GM13976 (cell line): ENCODE measurements at regions not wholly inside any gene's neighbourhood (a gene's known extent, or its start where the extent isn't known, plus 50 kb on each side); places are given as distances from the start of the nearest gene placed in this dataset.

ENCODE experiments used
- DNase-seq: peaks from one replicate; pipeline ENCODE4 v3.0.0; 2012; ENCODE audit warnings: low spot score
- in situ Hi-C: fragments of 300-500 bp; cut with MboI; formaldehyde crosslinking; loops from one replicate; pipeline ENCODE4 v1.12.0; 2022; ENCODE audit warnings: low sequenced_read_pairs, mixed read lengths, inconsistent platforms; ENCODE audit not compliant: unreplicated experiment
- TF ChIP-seq, protein P1 (sequence below): IDR thresholded peaks from 2 replicates; pipeline ENCODE4 v1.5.1; 2012; ENCODE audit warnings: borderline replicate concordance, mild to moderate bottlenecking; ENCODE audit not compliant: insufficient read depth; ENCODE audit errors: extremely low read depth, missing control alignments, control extremely low read depth

DNA sequence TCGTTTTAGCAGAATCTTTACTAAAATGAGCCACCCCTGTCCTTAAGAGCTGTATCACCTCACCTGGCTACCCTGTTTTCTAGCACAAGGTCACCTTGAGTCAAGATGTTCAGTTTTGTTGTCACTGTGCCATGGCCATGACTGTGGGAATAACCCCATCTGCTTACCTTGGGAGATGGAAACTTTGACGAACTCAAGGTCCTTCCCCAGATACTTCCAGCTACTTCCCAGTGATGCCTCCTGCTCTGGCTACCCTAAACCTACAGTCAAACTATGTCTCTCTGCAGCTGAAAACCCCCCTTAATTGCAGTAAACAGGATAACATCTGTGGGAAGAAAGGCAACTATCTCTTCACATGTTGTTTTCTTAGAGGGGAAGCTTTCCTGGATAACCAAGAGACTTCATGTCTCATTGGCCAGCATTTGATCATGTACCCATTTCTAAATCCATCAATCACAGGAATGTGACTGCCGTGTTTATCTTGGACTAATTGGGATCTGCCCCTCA lies 89.5 kb upstream of the C1orf21 start:
- in situ Hi-C loops: no loop called here
- DNase-seq: no peak
- TF ChIP-seq, protein P1, sequence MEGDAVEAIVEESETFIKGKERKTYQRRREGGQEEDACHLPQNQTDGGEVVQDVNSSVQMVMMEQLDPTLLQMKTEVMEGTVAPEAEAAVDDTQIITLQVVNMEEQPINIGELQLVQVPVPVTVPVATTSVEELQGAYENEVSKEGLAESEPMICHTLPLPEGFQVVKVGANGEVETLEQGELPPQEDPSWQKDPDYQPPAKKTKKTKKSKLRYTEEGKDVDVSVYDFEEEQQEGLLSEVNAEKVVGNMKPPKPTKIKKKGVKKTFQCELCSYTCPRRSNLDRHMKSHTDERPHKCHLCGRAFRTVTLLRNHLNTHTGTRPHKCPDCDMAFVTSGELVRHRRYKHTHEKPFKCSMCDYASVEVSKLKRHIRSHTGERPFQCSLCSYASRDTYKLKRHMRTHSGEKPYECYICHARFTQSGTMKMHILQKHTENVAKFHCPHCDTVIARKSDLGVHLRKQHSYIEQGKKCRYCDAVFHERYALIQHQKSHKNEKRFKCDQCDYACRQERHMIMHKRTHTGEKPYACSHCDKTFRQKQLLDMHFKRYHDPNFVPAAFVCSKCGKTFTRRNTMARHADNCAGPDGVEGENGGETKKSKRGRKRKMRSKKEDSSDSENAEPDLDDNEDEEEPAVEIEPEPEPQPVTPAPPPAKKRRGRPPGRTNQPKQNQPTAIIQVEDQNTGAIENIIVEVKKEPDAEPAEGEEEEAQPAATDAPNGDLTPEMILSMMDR: no peak

DNA sequence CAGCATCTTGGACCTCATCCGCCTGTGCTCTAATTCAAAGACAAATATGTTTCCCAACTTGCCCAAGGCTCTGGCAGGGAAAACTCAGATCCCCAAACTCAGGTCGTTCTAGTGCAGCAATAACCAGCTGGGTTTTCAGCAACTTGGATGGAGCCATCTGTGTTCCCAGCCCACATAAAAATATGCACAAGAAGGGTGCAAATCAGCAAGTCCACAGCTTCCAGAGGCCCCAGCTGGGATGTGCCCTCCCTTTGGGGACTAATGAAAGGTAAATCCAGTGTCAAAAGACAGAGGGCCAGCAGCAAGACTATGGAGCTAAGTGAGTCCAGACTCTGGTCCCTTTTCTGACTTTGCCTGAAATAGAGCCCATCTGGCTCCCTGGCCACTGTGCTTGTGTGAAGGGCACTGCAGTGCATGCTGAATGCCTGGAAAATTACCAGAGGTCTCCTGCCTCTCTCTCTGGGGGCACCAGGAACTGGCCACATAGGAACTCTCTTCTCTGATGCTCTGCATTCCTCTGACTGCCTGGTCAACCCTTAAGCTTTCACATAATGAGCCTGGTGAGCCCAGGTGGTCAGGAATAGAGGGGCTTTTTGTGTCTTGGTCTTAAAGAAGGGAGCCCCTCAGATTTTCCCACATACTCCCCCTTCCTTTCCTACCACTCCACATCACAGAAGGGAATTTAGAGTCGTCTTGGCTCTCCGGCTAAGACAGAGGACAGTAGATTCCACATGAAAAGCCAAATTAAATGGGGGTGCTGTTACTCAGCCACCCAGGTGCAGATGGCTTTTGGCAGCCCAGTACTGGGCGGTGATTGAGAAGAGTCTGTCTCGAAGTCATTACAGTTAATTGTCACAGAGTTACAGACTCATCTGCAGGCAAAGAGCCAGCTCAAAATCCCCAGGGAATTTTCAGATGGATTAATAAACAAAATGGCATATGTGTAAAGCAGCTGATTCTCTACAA lies 88.1 kb upstream of the C1orf21 start:
- DNase-seq: no peak
- TF ChIP-seq, protein P1: no peak
- in situ Hi-C loops: no loop called here

DNA sequence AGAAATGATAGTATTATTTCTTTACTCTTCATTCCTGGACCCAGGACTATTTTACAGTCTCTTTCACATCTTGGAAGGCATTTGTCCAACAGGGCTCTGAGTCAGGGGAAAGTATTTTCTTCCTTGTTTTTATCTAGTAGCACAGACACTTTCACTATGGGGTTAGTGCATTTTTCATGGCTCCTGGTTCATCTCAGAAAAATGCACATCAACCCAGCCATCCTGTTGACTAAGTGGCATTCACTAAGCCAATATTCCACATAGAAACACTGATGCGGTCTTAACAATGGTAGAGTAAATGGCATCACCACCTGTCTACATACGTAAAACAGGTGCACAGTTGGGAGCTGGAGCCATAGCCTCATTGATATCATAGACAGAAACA lies 87.4 kb upstream of the C1orf21 start:
- TF ChIP-seq, protein P1: no peak
- DNase-seq: no peak
- in situ Hi-C loops: no loop called here

DNA sequence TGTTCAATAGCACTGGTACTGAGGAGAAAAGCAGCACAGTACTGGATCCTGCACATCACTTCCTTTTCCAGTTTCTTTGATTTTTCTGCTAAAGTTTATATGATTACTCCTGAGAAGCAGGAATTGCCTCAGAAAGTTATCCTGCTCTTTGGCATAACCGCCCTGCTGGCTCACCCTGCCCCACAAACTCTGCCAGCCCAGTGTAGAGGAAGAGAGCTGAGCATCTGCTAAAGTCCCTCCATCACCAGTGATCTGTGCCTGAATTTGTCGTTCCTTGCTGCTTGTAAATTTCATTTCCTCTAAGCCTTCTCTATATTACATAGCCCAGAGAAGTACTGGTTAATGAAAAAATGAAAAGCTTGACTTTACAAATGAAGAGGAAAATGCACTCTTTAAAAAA lies 87.0 kb upstream of the C1orf21 start:
- DNase-seq: no peak
- in situ Hi-C loops: no loop called here
- TF ChIP-seq, protein P1: no peak

DNA sequence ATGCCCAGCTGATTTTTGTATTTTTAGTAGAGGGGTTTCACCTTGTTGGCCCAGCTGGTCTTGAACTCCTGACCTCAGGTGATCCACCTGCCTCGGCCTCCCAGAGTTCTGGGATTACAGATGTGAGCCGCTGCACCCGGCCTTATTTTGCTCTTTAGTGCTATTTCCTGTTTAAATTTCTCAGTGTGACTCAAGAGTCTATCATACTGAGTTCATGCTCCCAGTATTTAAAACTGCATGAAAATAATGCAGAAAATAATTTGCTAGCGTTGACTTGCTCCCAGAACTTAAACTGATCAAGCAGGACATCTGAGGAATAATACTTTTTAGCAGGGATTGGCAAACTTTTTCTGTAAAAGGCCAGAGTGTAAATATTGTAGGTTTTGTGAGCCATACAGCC lies 86.4 kb upstream of the C1orf21 start:
- no peak for DNase-seq
- TF ChIP-seq, protein P1: no peak
- in situ Hi-C loops: no loop called here

DNA sequence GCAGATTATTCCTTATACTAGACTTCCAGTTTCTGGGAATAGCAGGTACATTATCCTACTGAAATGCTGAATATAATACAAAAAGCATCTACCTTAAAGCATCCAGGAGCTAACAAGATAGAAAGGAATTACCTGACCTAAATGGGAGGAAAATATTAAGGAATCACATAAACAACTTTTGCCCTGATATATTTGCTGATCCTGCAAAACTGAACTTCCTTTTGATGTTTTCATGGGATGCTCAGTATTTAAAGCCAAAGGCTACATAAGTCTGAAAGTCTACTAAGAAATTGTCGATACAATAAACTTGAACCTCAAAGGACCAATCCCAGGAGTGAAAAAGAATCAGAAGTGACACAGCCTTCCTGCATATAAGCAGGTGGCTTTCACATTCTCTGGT lies 85.6 kb upstream of the C1orf21 start:
- in situ Hi-C loops: no loop called here
- TF ChIP-seq, protein P1: no peak
- no peak for DNase-seq

DNA sequence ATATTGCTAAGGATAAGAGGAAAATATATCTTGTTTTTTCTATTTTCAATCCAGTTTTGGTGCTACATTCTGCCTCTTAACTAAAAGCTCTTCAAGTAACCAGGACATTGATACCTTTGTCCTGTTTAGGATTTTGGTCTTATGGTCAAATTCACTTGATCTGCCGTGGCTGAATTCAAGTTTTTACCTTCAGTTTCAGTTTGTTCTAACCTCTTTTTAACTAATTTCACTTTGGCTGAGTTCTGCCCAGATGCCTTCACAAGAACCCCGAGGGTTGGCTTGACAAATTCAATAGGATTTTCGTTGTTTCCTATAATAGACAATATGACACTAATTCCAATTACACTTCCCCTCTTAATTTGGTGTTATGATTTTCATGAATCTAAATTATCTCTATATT lies 84.5 kb upstream of the C1orf21 start:
- in situ Hi-C loops: no loop called here
- peak; percentile 4 for DNase-seq

More for the DNA sequence above, 84.5 kb upstream of the C1orf21 start:
- TF ChIP-seq, protein P1: no peak
